ENCODE measurements at regions not wholly inside any gene's neighbourhood (a gene's known extent, or its start where the extent isn't known, plus 50 kb on each side); places are given as distances from the start of the nearest gene placed in this dataset.
"Not testable (repeated sequence)": the region's sequence is repeated elsewhere in the genome, so short reads cannot be mapped to it uniquely, and the experiment has no call there.

DNA sequence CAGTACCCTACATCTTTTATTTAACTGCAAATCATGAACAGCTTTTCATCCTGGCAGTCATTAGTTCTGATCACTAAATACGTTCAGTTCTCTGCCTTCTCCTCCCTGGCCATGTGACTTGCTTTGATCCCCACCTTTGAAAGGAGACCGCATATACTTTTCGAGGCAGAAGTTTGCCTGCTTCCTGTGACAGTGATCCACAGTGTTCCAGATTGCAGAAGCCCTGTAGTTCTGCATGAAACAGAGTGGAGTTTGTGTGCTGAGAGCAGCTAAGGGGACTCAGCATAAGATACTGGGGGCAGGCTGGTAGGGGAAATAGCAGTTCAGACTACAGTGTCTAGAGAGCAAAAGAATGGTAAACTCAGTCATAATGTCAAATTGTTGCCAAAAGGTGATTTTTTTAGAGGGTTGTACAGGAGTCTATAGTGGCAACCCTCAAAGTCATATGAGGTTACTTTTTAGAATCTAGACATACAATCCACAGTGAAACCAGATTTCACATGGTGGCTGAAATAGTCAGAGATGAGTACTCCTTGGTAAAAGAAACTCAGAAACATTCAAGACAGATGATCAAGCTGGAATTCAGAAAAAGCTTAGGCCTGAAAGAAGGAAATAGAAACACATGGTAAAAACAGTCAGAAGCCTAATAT, 1800.4 kb upstream of the CELF4 start:
- DNase-seq (ENCODE audit: low read depth) = no peak

DNA sequence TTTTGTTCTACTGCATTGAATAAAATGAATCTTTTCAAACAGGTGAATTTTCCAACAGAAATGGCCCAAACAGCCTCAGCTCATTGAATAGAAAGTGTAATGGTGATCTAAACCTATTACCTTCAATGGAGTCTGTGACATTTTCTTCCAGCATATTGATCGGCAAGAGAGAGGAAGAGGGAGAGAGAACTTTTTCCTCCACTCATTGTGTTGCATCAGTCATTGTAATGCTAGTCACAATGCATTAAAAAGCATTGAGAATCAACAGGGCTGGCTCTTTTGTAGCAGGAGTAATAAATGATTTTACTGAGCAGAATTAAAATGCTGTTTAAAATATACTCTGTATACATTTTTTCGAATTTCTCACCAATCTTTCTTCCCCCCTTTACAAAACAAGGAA, 1794.5 kb upstream of the CELF4 start:
- DNase-seq (ENCODE audit: low read depth) = no peak

DNA sequence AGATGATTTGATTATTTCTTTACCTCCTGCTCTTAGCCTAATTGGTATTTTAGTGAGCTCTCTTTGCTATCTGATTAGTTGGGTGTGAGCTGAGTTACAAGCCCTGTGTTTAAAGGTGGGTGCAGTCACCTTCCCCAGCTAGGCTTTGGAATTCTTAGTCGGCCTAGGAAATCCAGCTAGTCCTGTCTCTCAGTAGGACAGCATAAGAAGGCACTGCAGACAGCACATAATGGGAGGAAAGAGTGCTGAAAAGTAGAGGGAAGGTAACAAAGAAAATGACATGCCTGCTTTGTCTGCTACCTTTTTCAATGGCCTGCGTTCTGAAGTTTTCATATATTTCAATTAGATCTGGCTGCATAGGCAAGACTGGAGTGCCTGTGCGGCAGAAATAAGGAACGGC, 1794.0 kb upstream of the CELF4 start:
- no peak for DNase-seq (ENCODE audit: low read depth)

DNA sequence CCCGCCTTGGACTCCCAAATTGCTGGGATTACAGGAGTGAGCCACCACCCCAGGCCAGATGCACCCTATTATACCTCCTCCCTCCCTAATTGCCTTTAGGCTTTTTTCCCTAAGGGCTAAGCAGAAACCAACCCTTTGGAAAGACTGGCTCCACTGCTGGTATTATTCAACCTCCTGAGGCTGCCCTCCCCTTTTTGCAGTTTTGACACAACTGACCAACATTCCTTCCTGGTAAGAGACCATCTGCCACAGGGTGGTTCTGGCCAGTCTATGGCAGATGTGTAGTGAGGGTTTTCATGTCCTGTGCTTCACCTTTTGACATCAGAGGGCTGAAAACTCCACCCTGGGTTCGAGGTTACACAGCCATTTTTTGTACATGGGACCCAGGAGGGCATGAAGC, 1785.3 kb upstream of the CELF4 start:
- DNase-seq (ENCODE audit: low read depth) = no peak

DNA sequence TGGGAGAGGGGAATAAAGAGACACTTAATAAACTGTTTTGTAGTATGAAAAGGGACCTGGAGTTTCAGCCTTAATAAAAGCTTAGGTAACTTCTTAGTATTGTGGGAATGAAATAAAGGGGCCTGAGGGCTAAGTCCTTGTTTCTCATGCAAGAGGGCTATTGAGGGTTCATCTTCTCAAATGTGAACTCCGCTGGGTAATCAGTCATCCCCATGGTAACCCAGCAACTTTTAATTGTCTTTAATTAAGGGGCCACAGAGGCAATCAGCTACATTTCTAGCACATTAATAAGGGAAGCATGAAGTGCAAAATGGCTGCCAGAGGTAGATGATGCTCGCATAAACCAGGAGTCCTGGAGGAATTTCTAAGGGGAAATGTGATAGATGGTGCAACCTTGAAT, 1784.2 kb upstream of the CELF4 start:
- no peak for DNase-seq (ENCODE audit: low read depth)

DNA sequence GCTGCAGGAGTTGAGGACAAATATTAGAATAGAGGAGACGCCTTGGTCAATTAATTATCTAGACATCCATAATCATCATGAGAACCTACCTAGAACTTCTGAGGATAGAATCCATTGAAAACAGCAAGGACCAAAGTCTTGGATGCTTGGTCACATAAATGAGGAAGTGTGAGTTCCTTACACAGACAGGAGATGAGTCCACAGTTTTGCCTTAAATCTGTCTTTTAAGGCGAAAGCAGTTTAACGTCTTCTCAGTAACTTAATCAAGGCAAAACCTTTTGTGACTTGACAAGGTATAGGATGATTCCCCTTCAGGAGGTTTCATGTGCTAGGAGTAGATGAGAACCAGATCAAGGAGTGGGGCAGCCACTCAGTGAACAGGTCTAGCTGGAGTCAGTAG, 1783.2 kb upstream of the CELF4 start:
- DNase-seq (ENCODE audit: low read depth) = no peak

DNA sequence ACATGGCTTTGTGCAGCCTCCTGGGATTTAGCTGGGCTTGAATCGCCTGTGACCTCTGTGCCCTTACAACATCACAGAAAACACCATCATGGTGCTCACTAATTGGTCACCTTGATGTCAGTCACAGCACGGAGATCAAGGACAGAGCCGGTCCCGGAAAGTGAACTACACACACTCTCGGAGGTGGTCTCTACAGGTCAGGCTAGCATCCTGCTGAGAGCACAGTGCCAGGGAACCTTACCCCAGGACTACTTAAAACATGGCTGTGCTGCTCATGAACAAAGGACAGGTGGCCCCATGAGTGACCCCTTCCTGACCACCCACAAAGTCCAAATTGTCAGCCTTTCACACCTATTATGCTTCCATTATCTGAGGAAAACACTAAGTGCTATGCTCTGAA, 1782.1 kb upstream of the CELF4 start:
- DNase-seq (ENCODE audit: low read depth) = no peak

DNA sequence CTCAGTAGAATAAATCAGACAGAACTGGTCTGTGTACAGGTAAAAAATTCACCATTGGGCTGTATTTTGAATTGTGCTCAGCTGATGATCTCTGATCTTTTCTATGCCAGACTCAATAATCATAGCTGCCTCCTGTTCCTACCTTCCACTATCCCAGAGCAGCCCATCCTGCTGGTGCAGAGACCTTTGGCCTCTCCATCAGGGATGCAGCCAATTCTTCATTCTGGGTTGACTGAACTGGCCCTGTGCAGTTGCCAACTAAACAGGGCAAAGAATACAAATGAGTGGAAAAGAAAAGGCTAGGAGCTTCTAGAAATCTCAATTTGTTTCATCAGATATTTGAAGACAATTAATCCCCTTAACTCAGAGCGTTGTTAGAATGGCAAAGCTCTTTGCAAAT, 1781.3 kb upstream of the CELF4 start:
- DNase-seq (ENCODE audit: low read depth) = no peak

DNA sequence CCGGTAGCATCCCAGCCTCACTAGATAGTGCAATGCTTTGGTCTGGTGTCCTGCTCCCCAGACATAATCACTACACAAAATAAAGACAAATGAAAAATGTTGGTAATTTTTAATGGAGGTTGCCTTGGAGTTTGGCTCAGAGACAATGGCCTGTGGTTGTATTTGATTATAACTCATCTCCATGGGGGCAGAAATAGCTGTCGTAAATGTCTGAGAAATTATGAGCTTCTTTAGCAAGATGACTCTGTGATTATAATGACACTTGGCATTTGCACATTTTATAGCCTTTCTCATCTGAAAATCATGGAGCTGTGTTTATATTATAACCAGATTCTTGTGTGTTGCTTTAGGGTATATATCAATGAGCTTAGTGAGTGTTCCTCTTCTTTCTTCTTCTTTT, 1779.7 kb upstream of the CELF4 start:
- no peak for DNase-seq (ENCODE audit: low read depth)

DNA sequence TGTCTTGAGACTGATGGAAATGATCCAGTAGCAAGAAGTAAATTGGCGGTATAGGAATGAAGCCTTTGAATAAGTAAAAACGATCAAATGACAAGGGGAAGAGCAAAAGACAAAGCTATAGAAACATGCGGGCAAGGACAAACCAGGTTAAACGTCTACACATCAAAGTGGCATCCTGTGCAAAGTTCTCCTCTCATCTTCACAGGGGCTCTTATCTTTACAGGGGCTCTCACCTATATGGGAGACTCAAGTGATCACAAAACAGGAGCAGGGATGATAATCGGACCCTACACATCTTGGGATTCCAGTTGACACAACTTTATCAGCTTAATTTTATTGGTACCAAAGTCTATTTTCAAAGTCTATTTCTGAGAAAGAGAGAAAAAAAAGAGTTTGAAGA, 1778.9 kb upstream of the CELF4 start:
- no peak for DNase-seq (ENCODE audit: low read depth)

DNA sequence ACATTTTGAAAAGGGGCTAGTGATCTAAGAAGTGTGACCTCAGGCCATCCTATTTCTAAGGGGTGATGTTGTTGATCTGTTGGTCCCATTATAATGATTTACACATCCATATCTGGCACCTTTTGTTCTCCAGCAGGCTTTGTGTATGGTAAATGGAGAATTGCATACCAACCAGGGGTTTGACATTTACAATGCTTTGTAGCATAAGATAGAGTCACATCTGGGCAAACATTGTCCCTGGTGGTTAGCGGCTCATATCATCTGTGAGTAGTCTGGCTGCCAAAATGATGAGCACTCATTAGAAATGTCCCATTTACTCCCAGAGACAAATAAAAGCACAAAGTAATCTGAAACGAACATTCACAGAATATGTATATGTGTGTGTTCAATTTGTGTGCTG, 1775.5 kb upstream of the CELF4 start:
- DNase-seq (ENCODE audit: low read depth) = no peak

DNA sequence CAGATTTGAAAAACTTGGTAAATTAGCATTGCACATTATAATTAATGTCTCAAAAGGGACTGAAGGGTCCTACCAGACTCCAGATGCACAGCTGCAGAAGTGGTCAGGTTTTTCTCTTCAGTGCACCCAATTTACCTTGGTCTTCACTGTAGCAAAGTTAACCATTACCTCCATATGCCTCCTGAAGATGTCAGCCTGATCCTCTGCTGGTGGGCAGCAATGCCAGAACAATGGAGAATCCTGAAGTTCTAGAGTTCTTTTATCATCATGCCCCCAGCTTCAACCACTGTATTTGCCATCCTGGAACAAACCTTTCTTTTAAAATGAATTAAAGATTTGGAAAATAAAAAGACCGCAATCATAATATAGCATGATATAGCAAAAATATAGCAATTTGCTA, 1774.8 kb upstream of the CELF4 start:
- DNase-seq (ENCODE audit: low read depth) = no peak

DNA sequence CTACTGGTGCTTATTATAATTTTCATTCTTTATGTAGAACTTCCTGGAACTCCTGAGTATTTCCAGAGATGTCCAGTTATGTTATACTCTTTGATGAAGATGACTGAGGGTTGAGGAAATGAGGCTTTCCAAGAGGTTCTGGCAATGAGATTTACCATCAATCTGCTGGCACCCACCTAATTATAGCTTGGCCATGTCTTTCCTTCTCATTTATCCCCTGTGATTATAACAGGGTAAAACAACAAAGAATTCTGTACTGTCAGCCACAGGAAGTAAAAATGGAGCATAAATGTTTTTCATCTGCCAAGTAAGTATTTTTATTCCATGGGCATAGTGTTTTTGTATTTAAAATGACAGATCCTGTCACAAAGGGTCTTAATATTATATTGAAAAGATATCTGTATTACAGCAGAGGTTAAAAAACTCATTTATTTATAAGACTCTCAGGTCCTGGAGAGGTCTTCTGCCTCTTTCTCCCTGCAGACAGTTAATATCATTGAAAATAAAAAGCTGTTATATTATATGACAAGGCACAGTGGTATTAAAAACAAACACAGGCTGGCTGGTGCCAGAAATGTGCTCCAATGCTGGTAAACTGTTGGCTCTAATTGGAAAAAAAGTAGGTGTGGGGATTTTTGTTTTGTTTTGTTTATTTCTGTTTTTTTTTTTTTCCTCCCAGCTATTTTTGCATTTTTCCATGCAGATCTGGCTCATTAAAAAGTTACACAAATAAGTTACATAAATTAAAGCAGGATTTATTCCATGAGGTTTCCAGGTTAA, 1764.1 kb upstream of the CELF4 start:
- DNase-seq (ENCODE audit: low read depth) = no peak

DNA sequence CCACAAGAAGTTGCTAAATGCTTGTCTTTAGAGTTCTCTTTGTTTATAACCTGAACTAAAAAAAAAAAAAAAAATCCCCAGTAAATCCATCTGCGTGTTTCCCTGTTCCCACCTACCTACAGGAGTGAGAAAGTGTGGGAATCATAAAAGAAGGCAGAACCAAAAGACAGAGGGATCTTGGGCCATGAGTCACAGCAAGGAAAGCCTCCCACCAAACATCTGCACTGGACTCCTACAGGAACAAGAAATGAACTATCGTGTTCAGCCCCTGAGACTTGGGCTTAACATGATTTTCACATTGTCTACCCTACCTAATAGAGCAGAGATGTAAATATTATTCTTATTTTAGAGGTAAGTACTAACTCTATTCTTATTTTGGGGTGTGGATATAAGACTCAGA, 1761.2 kb upstream of the CELF4 start:
- no peak for DNase-seq (ENCODE audit: low read depth)

DNA sequence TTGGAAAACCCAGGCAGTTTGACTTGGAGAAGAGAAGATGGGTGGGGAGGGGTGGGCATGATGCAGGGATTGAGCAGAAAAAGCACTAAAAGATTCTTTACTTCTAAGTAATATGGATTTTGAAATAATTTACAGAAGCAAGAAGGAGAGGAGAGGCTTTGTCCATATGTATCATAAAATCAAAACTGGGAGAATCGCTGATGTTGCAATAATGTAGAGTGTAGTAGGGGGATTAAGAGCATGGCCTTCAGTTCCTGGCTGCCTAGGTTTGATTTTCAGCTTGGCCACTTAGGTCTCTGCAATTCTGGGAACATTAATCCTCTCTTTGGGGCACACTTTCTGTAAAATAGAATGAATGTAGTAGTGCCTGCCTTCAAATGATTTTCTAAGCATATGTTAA, 1760.4 kb upstream of the CELF4 start:
- DNase-seq (ENCODE audit: low read depth) = no peak

DNA sequence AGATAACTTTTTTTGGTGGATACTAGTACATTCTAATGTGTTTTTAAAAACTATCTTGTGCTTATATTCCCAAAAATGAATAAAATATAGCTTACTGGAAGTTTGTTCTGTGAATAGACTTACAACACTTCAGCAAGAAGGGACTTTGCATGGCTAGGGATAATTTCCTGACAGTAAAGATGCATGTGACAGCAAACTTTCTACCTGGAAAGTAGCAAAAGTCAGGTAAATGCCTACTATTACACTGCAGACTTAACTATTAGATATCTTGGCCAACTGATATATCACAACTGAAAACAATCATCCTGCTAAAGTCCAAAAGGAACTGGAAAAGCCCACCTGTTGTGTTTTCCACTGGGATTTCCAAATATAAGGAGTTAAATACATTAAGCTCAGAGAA, 1753.5 kb upstream of the CELF4 start:
- DNase-seq (ENCODE audit: low read depth) = no peak

DNA sequence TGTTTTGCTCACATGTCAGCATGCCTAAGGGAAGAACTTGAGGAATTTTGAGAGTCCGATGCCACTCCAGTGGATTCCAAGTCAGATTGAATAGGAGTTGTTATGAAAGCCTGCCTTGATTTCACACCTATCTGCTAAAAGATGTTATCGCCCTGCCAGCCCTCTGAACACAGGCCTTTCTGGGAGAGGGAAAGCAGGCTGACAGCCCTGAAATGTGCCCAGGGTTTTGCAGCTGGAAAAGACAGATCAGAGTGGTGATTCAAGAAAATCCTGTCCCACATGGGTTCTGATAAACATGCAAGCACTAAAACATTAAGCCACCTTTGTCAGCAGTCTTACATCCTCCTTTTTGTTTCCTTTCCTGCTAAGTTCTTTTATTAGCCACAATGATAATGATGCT, 1752.9 kb upstream of the CELF4 start:
- no peak for DNase-seq (ENCODE audit: low read depth)

DNA sequence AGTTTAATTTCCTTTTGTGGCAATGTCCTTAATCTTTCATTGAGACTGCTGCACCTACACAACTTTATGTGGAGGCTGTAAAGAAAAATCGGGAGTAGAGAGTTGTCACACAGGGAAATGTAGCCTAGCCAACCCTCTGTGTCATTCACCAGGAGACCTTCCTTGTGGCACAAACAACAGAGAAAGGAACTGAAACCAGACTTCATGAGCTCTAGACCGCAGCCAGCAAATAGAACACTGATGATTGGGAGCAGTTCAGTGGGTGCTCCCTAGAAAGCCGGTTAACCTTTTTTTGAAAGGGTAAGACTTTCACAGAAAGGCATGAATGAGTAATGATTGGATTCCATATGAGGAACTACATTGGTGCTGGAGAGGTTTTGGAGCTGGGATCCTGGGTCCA, 1752.4 kb upstream of the CELF4 start:
- DNase-seq (ENCODE audit: low read depth) = no peak

DNA sequence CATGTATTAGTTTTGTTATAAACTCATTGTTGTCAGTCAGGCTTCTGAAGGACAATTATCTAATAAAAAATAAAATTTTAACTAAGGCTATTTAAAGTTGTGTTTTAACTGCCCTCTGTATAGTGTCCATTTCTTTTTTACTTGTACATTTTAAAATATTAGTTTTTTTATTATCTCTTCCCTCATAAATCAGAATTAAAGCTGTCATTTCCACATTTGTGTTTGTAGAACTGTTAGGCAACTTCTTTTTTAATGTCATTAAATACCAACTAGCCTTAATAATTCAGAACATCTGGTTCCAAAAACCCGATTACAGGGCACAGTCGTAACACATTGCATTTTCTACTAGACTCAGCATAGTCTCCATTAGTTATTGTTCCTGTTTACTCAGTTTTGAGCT, 1749.0 kb upstream of the CELF4 start:
- DNase-seq (ENCODE audit: low read depth) = no peak

DNA sequence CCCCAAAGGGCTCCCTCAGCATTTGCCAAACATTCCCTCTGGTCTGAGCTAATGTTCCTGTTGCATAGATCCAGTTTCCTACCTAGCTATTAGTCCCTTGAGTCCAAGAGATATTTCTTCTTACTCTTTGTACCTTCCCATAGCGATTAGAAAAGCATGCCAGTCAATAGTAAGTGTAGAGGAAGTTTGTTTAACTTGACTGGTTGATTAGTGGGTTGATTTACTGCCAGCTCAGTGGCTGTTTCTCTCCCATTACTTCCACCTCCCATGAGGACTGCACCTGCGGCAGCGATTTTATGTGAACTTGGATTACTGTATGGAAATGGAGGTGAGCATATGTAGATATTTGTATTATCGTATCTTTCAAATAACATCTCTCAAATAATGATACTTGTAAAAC, 1748.4 kb upstream of the CELF4 start:
- no peak for DNase-seq (ENCODE audit: low read depth)

DNA sequence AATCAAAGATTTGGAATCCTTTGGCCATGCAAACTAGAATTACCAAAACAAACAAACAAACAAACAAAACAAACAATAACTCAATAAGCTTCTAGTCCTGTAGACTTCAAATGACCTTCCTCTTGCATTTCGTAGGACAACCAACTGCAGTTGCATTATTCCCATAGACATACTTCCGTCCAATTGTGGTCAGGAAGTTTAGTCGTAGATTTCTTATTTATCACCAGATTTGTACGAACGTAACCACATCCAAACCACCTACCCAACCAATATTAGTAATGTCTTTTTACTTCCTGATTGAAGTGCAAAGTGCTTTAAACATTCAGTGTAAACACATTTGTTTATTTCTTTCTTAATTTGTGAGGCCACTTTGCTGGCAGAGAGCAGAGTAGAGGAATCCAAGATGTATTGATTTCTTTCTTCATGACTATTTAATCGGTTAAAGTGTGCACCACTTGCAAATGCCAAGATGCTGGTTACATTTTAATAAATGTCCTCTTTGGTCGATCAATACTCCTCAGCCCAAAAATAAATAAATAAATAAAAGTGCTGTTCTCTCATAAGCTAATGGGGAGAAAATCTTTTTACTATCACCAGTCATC, 1745.6 kb upstream of the CELF4 start:
- no peak for DNase-seq (ENCODE audit: low read depth)

DNA sequence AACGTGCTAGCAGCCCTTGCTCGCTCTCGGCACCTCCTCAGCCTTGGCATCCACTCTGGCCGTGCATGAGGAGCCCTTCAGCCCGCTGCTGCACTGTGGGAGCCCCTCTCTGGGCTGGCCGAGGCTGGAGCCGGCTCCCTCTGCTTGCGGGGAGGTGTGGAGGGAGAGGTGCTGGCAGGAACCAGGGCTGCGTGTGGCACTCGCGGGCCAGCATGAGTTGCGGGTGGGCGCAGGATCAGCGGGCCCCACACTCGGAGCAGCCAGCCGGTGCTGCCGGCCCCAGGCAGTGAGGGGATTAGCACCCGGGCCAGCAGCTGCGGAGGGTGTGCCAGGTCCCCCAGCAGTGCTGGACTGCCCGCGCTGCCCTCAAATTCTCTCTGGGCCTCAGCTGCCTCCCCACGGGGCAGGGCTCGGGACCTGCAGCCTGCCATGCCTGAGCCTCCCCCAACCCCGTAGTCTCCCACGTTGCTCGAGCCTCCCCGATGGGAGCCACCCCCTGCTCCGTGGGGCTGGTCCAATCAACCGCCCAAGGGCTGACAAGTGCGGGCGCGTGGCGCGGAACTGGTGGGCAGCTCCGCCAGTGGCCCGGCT, 1743.4 kb upstream of the CELF4 start:
- DNase-seq (ENCODE audit: low read depth) = not testable (repeated sequence)

DNA sequence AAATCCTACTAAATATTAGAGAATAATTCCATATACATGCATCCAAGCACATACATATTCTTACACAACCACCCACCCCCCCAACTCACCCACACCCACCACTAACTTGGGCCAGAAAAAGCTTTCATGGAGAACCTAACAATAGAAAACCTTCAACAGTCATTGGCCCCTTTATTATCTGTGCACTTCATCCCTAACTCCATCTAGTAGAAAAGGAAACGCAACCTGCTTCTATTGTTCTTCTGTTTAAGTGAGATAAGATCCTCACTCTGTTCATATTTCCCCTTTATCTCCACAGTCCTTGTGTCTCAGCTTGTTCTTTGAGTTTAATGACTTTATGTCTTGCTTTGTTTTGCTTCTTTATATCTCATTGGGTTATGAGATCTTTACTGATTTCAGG, 1740.2 kb upstream of the CELF4 start:
- DNase-seq (ENCODE audit: low read depth) = no peak
